GM19455 (cell line): ENCODE measurements at regions not wholly inside any gene's neighbourhood (a gene's known extent, or its start where the extent isn't known, plus 50 kb on each side); places are given as distances from the start of the nearest gene placed in this dataset.
"Not testable (repeated sequence)": the region's sequence is repeated elsewhere in the genome, so short reads cannot be mapped to it uniquely, and the experiment has no call there.

Experiments used
- ATAC-seq: cut with Tn5 transposase; IDR thresholded peaks from one replicate; pipeline ENCODE4 v1.9.1; 2021; ENCODE audit not compliant: unreplicated experiment

DNA sequence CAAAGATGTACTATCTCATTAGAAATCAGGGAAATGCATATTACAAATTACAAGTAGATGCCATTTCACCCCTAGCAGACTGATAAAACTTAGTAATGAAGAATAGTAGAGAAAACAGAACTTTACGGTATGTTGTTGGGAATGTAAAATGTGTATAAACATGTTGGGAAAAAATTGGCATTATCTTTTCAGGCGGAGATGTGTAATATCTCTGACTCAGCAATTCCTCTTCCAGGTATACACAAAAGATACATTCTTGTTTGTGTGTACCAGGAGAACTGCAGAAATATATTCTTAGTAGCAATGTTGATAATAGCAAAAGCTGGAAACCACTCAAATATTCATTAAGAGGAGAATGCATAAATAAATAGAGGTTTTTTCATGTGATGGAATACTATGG, 204.5 kb downstream of the LPIN1 start:
- no peak for ATAC-seq

DNA sequence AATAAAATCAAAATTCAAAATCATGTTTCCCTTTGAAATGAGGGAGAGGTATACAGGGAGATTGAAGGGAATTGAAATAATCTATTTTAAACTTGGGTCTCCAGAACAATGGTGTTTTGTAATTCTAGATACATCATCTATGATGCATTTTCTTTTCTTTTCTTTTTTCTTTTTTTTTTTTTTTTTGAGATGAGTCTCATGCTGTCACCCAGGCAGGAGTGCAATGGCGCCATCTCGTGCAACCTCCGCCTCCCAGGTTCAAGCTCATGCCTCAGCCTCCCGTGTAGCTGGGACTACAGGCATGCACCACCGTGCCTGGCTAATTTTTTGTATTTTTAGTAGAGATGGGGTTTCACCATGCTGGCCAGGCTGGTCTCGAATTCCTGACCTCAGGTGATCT, 205.1 kb downstream of the LPIN1 start:
- ATAC-seq, result not testable (repeated sequence)

DNA sequence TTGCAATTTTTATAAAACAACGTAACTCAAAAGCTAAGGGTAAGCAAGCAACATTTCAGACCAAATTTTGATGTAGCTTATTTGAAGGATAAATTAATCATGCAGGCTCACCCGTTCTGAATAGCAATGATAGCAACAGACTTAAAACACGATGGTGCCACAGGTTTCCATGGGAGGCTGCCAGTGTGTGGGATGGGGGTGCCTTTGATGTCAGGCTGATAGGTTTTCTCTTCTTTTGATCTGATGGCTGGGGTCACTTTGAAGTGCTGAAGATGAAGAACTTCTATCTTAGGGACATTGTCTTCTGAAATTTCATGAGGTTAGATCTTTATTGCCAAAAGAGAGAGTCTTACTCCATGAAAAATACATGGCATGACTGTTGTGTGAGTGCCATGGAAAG, 206.8 kb downstream of the LPIN1 start:
- no peak for ATAC-seq

DNA sequence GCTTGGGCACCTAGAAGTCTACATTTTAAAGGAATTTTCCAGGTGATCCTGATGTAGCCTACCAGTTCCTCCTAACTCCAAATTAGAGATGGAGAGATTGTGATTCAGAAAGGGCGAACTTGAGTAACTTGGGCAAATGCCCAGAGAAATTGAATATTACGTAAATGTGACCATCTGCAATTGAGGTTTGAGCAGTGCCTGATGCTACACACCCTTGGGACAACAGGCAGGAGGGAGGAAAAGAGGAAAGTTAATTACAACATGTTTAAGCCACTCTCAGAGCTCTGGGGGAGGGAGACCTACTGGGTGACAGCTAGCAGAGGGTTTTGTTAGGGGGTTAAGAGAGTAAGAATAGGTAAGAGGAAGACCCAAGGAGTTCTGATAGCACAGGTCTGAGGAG, 208.9 kb downstream of the LPIN1 start:
- no peak for ATAC-seq

DNA sequence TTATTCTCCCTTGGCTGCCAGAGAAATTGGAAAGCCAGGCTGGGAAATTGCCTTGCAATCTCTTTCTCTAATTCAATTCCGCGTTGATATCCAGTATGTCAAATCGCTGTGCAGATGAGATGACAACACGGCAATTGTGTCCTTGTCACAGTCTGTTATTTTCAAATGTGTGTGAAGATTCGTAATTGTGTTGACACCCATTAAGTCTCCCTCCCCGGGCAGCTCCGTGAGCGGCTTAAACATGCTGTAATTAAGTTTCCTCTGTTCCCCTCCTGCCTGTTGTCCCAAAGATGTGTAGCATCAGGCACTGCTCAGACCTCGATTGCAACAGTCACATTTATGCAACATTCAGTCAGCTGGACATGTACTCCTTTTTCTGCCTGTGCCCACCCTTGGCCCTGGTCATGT, 209.5 kb downstream of the LPIN1 start:
- ATAC-seq, result no peak

DNA sequence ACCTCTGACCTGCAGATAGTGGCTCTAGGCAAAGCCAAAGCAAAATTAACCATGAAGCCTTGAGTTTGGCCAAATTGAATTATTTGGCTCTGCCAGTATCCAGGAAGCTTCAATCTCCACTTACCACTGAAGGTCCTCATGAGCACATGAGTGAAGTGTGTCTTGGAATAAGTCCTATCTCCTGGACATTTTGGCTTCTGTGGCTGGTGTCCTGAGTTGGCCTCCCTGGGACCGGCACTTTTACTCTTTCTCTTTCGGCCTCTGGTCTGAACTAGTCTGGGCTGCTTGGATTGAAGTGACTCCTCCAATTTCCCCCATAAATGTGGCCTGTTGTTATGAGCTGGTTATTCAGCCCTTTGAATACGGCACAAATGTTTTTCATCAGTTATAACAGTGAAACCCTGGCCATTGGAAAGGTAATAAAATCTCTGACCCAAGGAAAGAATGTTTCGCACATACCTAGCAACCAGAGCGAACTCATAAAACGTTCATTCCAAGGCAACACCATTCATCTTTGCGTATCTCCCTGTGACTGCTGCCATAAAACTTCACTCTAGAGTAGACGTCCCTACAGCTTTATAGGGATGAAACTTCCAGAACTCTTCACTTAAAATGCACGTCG, 216.4 kb downstream of the LPIN1 start:
- no peak for ATAC-seq

DNA sequence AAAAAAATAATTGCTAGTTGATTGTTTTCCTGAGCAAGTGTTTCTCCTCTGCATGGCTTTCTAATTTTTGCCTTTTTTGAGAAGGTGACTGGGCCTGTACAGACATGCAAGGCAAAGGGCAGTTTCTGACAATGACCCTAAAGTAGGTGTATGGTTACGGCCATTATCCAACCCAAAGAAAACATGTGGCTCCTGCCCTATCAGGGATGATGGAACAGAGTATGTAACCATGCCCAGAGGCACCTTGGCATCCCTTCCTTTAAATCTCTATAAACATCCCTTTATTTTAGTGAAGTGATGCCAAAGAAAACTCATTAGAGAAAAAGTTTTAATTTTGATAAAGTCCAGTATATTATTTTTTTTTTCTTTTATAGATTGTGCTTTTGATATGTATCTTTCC, 217.5 kb downstream of the LPIN1 start:
- no peak for ATAC-seq

DNA sequence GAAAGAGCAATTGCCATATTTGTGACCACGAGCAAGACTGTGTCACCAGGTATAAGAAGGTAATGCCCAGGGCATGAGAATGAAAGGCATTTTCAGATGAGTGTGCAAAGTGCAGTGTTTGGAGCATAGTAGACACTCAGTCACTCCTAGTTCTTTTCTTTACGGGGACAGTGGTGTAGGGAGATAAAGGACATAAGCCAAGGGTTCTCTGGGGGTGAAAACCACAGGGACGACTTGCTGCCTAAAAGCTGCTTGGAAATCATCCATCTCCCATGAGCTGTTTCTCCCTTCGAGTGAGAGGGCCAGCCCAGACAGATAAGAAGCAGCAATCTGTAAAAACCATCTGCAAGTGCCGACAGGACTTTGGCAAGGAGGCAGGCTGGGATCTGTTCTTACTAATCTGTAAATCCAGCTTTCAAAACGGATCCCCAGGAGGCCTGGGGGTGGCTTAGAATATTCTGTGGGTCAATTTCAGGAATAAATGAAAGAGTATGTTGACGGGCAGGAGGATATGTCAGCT, 221.6 kb downstream of the LPIN1 start:
- no peak for ATAC-seq

DNA sequence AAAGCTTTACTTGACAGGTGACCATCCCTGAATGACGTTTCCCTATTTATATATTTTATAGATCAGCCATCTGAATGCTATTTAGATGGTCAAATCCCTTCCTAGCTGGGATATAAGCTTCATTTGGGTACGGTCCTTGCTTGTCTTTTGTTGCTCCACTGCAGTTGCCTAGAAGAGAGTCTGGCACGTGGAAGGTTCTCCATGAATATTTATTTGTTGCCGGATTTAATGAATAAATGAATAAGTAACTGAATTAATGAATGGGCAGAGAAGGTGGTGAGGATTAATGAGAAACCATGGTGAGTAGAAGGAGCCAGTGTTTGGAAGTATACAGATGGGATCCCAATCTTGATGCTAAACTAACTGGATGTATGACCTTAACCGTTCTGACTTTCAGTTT, 222.1 kb downstream of the LPIN1 start:
- ATAC-seq, result no peak

DNA sequence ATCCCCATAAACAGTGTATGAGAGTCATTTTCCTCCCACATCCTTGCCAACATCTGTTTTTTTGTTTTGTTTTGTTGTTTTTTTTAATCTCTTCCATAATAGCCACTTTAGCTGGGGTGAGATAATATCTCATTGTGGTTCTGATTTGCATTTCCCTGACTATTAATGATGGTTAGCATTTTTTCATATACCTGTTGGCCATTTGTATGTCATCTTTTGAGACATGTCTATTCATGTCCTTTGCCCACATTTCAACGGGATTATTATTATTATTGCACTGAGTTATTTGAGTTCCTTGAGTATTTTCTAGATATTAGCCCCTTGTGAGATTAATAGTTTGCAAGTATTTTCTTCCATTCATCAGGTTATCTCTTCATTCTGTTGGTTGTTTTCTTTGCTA, 223.3 kb downstream of the LPIN1 start:
- ATAC-seq, result no peak

DNA sequence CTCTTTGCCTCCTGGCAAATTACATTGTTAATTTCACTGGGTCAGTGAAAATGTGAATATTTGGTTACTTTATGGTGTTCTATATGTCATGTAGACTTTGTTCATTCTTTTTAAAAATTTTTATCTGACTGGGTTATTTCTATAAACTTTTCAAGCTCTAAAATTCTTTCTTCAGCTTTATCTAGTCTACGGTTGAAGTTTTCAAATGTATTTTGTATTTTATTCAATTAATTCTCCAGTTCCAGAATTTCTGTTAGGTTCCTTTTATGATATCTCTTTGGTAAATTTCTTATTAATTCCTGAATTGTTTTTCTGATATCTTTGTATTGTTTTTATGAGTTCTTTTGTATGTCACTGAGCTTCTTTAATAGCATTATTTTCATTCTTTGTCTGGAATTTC, 228.1 kb downstream of the LPIN1 start:
- no peak for ATAC-seq

DNA sequence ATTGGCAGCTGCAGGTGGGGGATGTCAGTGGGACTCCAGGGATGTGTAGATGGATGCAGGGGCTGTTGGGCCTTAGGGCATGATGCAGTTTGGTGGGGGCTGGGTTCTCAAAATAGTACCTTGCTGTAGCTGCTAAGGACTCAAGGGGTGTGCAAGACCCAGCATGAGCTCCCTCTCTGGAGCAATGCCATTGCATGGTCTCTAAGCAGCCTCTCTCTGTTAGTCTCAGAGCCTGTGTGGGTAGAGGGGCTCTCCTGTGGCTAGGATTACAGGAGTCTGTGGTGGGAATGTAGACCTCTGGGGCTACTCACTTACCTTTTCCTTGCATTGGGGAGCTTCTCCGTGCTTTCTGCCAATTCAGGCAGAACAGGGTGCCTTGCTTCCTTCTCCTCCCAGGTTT, 228.9 kb downstream of the LPIN1 start:
- ATAC-seq, result no peak

DNA sequence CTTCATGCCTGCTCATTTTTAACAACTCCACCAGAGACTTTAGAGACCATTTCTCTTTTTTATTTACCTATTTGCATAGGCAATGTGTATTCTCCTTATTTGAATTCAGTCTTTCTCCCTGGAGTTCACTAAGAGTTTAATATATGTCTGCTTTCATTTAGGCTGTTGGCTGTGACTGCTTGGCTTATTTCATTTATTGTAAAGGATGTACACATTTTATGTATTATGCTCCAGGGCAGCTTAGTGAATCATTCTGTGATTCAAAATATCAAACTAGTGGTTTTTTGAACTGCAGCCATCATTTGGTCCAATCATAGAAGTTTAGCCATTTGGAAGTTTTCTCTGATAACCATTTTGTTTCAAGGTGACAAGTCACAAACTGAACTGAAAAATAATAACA, 229.6 kb downstream of the LPIN1 start:
- ATAC-seq, result no peak

DNA sequence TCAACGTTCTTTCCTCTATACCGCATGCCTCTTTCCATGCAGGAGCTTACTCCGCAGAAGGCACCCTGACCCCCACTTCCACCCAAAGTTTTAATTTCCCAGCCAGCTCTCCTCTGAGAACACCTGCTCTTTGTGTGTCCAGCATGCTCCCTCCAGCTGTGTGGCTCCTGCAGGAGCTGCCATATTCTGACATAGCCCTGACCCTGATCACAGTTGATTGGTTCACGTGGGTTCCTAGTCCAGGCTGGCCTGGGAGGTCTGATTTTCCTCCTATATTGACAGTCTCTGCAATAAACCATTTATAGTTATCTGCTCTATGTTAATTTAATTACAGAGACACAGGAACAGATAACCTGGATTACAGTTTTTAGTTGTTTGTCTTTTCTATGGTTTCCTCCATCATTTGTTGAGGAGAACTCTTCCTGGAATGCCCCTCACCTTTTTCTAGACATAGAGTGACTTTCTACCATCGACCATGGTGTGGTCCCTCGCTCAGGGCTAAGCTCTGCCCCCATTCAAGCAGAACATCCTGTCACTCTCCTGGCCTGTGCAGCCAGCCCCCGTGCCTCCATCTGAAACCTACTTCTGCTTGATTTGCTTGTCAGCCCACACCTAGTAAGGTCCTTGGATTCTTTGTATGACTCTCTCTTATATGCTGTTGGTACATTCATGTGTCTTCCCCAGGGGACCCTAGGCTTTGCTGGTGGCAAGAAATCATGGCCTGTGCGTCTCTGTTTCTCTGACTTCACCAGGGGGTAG, 231.5 kb downstream of the LPIN1 start:
- ATAC-seq, result no peak

DNA sequence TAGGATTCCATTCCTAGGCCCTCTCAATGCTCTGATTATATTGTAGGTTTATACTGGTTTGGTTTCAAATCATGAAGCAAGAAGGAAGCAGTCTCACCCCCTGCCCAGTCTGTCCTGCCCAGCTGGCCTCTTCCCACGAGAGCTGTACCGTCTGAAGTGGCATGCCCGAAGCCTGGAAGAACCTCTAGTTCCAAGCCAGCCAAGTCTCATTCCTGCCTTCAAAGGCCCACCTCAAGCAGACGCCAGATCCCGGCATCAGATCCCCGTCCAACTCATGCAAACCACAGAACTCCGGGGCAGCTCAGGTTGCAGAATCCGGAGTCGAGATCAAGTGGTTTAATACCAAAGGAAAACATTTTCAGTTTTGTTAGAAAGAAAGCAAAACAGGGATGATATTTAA, 234.4 kb downstream of the LPIN1 start:
- no peak for ATAC-seq

DNA sequence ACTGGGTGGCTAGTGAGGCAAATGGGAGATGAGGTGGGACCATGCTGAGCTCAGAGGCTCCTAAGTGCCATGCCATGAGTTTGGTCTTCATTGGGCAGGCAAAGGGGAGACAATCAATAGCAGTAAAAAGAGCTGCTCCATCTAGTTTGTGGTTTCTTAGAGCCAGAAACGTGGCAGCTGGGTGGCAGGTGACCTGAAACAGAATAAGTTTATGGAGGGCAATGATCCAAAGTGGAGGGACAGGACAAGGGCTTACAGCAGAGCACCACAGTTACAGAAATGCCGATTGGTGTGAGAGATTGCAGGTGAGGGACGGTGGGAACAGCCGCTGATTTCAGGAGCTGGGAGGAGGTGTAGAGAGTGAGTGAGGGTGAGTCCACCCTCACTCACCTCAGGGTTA, 237.0 kb downstream of the LPIN1 start:
- ATAC-seq, result no peak

DNA sequence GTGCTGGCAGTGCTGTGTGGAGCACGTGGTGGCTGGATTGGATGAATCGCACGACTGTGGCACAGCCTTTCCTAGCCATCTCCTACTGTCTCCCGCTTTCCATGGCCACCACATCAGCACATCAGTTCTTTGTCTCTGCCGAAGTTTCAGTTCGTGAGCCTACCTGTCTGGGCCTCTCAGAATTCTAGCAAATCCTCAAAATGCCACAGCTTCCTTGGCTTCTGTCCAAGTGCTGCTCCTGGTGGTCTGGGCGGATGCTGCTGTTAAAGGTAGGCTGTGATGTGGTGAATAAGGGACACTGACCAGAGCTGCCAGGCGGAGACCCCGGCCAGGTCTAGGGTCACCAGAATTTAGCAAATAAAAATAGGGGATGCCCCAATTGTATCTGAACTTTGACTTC, 237.4 kb downstream of the LPIN1 start:
- no peak for ATAC-seq

DNA sequence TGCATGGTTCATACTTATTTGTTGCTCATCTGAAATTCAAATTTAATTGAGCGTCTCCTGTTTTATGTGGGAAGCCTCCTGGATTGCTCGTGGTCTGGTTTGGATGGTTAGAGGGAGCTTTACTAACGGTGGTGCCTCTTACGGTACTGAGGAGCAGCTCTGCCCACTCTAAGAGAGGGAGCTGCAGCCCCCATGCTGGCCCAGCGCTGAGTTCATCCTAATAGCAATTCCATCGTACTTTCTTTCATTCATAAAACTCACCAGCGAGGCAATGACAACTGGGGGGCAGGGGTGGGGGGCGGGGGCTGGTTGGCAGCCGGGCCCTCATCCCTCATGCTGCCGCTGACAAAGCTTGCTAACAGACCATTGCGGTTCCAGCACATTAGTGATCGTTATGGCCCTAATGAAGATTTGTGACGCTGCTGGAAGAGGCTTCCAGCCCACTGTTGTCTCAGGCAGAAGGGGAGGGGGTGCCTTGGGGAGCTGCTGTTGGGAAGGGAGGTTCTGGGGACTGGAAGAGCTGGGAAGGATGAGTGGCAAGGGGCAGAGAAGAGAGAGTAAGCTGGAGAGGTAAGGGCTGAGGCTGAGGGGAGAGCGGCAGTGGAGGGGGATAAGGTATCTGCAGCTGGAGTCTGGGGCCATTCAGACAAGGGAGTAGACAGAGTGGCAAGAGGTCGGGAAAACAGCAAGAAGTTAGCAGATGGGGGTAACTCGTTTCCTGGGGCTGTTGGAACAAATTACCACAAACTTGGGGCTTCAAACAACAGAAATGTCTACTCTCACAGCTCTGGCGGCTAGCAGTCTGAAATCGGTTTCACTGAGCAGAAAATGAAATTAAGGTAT, 238.1 kb downstream of the LPIN1 start:
- ATAC-seq, result no peak

DNA sequence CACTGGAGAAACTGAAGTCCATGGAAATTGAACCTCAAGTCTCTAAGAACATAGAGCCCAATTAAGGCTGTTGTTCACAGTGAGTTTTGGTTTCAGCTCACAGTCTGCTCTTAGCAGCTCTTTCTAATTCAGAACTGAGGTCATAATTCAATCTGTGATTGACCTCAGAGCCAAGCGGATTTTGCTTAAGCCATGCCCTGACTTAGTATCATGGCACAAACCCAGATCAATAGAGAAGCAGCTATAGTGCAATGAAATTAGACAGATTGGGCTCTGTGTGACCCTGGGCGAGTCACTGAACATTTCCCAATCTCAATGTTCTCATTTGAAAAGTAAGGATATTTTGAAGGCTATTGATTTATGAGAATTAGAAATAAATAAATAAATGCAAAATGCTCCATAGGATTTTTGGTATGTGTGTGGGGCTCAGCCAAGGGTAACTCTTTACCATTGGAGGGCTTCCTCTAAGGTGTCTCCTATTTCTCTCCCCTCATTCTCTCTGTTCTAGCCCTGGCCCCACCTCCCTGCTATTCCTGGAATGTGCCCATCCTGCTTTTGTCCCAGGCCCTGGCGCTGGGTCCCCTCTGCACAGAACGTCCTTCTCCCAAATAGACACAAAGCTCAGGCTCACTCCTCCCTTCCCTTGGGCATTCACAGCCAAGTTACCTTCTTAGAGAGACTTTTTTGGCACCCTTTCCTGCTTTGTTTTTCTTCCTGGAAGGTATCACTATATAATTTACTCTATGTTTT, 239.6 kb downstream of the LPIN1 start:
- no peak for ATAC-seq

DNA sequence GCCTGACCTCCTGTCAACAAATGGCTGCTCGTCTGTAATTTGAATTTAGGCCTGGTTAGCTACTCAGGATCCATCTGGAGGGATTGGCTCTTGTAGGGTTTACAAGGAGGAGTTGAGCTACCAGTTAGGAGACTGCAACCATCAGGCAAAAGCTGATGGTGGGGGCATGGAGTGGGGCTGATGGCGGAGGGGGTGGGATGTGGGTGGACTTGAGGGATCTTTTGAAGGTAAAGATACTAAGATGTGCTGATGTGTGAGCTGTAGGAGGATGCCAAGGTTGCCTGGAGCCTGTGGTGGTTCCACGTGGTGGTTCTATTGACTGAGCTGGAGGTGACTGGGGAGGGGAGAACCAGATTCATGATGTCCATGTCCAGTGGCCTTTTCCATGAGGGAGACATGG, 240.7 kb downstream of the LPIN1 start:
- no peak for ATAC-seq

DNA sequence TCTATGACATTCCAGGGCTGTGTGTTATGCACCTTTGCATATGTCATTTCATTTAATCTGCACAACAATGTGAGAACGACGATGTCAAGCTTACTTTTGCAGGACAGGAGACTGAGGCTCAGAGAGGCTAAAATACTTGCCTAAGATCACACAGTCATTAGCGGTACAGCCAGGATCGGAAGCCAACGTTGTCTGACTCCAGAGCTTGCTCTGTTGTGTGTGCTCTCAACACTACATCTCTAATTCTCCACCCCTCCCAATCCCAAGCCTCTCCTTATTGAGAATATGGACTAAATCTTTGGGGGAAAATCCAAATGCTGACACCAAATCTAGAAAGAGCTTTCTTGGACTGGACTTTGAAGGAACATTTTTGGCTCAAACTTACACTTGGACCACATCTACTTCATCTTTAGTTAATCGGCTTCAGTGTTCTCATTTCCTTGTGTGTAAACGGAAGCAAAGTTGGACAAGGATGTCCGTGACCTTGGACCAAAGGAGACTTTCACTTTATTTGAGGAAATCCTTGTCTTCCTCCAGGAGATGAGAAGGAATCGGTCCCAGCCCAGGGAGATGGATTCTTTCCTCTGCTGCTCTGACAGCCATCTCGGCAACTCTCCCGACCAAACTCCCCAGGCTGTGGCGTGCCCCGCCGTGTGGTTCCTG, 242.4 kb downstream of the LPIN1 start:
- ATAC-seq, result no peak
